OCI-LY3 (cell line): ENCODE measurements at regions not wholly inside any gene's neighbourhood (a gene's known extent, or its start where the extent isn't known, plus 50 kb on each side); places are given as distances from the start of the nearest gene placed in this dataset.
"Not testable (repeated sequence)": the region's sequence is repeated elsewhere in the genome, so short reads cannot be mapped to it uniquely, and the experiment has no call there.

ENCODE experiments used
- EZH2phosphoT487 ChIP-seq: fragments of 200-600 bp; shearing (Covaris generic); IDR thresholded peaks from 2 replicates; pipeline ENCODE4 v1.6.1; 2018; ENCODE audit warnings: antibody characterized with exemption, mixed run types, low read depth
- TF ChIP-seq, protein P1 (sequence below): fragments of 200-600, 300-600 bp; sonication (generic); IDR thresholded peaks from 2 replicates; pipeline ENCODE4 v1.5.1; 2014; ENCODE audit warnings: antibody characterized with exemption, low read length, low read depth

DNA sequence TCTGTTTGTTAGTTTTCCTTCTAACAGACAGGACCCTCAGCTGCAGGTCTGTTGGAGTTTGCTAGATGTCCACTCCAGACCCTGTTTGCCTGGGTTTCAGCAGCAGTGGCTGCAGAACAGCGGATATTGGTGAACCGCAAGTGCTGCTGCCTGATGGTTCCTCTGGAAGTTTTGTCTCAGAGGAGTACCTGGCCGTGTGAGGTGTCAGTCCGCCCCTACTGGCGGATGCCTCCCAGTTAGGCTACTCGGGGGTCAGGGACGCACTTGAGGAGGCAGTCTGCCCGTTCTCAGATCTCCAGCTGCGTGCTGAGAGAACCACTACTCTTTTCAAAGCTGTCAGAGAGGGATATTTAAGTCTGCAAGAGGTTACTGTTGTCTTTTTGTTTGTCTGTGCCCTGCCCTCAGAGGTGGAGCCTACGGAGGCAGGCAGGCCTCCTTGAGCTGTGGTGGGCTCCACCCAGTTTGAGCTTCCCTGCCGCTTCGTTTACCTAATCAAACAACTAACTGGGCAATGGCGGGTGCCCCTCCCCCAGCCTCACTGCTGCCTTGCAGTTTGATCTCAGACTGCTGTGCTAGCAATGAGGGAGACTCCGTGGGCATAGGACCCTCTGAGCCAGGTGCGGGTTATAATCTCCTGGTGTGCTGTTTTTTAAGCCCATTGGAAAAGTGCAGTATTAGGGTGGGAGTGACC lies 634.3 kb upstream of the CHD1 start:
- TF ChIP-seq, protein P1, sequence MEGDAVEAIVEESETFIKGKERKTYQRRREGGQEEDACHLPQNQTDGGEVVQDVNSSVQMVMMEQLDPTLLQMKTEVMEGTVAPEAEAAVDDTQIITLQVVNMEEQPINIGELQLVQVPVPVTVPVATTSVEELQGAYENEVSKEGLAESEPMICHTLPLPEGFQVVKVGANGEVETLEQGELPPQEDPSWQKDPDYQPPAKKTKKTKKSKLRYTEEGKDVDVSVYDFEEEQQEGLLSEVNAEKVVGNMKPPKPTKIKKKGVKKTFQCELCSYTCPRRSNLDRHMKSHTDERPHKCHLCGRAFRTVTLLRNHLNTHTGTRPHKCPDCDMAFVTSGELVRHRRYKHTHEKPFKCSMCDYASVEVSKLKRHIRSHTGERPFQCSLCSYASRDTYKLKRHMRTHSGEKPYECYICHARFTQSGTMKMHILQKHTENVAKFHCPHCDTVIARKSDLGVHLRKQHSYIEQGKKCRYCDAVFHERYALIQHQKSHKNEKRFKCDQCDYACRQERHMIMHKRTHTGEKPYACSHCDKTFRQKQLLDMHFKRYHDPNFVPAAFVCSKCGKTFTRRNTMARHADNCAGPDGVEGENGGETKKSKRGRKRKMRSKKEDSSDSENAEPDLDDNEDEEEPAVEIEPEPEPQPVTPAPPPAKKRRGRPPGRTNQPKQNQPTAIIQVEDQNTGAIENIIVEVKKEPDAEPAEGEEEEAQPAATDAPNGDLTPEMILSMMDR = not testable (repeated sequence)
- not testable (repeated sequence) for TF ChIP-seq EZH2phosphoT487
